WTC11 (cell line): ENCODE measurements at regions not wholly inside any gene's neighbourhood (a gene's known extent, or its start where the extent isn't known, plus 50 kb on each side); places are given as distances from the start of the nearest gene placed in this dataset.

Source experiments
- ATAC-seq: fragments of 200-7000 bp; cut with Tn5 transposase; 2 replicates; pipeline ENCODE4 v1.10.0; 2021; ENCODE audit warnings: mild to moderate bottlenecking, moderate library complexity
- CTCF ChIA-PET: fragments of 300-600 bp; sonication (Branson Sonifier 250); formaldehyde crosslinking; loops from one replicate; lab custom pipeline; 2021; ENCODE audit warnings: antibody characterized with exemption; lab: Charles Lee
- POLR2A ChIA-PET: fragments of 350-600 bp; sonication (Branson Sonifier 250); formaldehyde crosslinking; loops from one replicate; lab custom pipeline; 2021; ENCODE audit warnings: antibody characterized with exemption; lab: Charles Lee
- DNase-seq: peaks from one replicate; pipeline ENCODE4 v3.0.0; 2021; ENCODE audit warnings: low spot score
- H3K27ac Mint-ChIP-seq: 2 replicates; pipeline ENCODE4 v1.8.0; 2021; ENCODE audit warnings: mixed read lengths
- H3K27me3 Mint-ChIP-seq: 2 replicates; pipeline ENCODE4 v1.8.0; 2021; ENCODE audit warnings: low read depth, mild to moderate bottlenecking, moderate library complexity, mixed read lengths
- H3K36me3 Mint-ChIP-seq: 2 replicates; pipeline ENCODE4 v1.8.0; 2021; ENCODE audit warnings: mixed read lengths
- H3K4me1 Mint-ChIP-seq: 2 replicates; pipeline ENCODE4 v1.8.0; 2022; ENCODE audit warnings: mixed read lengths
- H3K4me3 Mint-ChIP-seq: 2 replicates; pipeline ENCODE4 v1.8.0; 2021; ENCODE audit warnings: mild to moderate bottlenecking, moderate library complexity, mixed read lengths
- H3K9me3 Mint-ChIP-seq: 2 replicates; pipeline ENCODE4 v1.8.0; 2021; ENCODE audit warnings: mixed read lengths
- ATF3 ChIP-seq: sonication (generic); formaldehyde crosslinking; conservative IDR thresholded peaks from 2 replicates; pipeline ENCODE4 v1.8.1; 2022; ENCODE audit warnings: mild to moderate bottlenecking, missing genetic modification reagents
- MYBL2 ChIP-seq: sonication (generic); formaldehyde crosslinking; IDR thresholded peaks from 2 replicates; pipeline ENCODE4 v1.8.1; 2023; ENCODE audit warnings: mild to moderate bottlenecking, moderate library complexity, missing genetic modification reagents
- ZSCAN18 ChIP-seq: fragments of 250-450 bp; sonication (Bioruptor Pico); IDR thresholded peaks from 2 replicates; pipeline ENCODE4 v2.1.2; 2022; ENCODE audit warnings: mild to moderate bottlenecking, moderate library complexity
- TF ChIP-seq, protein P1 (sequence below): sonication (generic); formaldehyde crosslinking; IDR thresholded peaks from 2 replicates; pipeline ENCODE4 v1.8.1; 2023; ENCODE audit warnings: mild to moderate bottlenecking, missing genetic modification reagents, borderline replicate concordance
- TF ChIP-seq, protein P2 (sequence below): sonication (generic); formaldehyde crosslinking; IDR thresholded peaks from 2 replicates; pipeline ENCODE4 v1.8.0; 2023; ENCODE audit warnings: mild to moderate bottlenecking, missing genetic modification reagents
- TF ChIP-seq, protein P3 (sequence below): fragments of 250-450 bp; sonication (Bioruptor Pico); conservative IDR thresholded peaks from 2 replicates; pipeline ENCODE4 v1.9.0; 2021; ENCODE audit warnings: mild to moderate bottlenecking
- TF ChIP-seq, protein P4 (sequence below): sonication (generic); formaldehyde crosslinking; IDR thresholded peaks from 2 replicates; pipeline ENCODE4 v1.8.1; 2022; ENCODE audit warnings: mild to moderate bottlenecking, missing genetic modification reagents, moderate library complexity, borderline replicate concordance

DNA sequence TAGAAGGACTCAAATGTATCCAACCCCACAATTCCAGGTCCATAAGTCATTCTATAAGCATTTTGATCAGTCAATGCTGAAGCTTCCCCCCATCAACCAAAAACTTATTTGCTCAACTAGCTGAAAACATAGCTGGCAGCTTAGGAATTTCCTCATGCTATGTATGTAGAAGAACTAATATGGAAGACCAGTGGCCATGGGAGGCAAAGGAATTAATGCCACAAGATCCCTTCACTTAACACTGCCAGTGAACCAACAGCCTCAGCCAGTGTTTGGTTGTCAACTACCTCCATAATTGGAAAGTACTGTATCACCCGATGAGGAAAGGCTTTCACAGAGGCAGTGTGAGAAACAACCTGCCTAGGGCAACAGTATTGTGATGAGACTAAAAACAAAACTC lies 105.4 kb downstream of the ZNF429 start (continued):
- TF ChIP-seq, protein P1, sequence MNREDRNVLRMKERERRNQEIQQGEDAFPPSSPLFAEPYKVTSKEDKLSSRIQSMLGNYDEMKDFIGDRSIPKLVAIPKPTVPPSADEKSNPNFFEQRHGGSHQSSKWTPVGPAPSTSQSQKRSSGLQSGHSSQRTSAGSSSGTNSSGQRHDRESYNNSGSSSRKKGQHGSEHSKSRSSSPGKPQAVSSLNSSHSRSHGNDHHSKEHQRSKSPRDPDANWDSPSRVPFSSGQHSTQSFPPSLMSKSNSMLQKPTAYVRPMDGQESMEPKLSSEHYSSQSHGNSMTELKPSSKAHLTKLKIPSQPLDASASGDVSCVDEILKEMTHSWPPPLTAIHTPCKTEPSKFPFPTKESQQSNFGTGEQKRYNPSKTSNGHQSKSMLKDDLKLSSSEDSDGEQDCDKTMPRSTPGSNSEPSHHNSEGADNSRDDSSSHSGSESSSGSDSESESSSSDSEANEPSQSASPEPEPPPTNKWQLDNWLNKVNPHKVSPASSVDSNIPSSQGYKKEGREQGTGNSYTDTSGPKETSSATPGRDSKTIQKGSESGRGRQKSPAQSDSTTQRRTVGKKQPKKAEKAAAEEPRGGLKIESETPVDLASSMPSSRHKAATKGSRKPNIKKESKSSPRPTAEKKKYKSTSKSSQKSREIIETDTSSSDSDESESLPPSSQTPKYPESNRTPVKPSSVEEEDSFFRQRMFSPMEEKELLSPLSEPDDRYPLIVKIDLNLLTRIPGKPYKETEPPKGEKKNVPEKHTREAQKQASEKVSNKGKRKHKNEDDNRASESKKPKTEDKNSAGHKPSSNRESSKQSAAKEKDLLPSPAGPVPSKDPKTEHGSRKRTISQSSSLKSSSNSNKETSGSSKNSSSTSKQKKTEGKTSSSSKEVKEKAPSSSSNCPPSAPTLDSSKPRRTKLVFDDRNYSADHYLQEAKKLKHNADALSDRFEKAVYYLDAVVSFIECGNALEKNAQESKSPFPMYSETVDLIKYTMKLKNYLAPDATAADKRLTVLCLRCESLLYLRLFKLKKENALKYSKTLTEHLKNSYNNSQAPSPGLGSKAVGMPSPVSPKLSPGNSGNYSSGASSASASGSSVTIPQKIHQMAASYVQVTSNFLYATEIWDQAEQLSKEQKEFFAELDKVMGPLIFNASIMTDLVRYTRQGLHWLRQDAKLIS (CRISPR knock-in tag) = no peak

- H3K4me1 Mint-ChIP-seq = 0 out of 2 replicates have a peak, but pooled peaks cover 2% of the 10 kb centered on the region
- CTCF ChIA-PET = no interaction called here
Observed at GRCh38 chr19:21610341-21610740, 104.9 kb downstream of the ZNF429 start.

More at GRCh38 chr19:21610341-21610740, 104.9 kb downstream of the ZNF429 start:
- peaks cover 53% of the 10 kb centered on the region for H3K36me3 Mint-ChIP-seq
- no peak for TF ChIP-seq ZSCAN18 (CRISPR knock-in tag)
- TF ChIP-seq MYBL2 (CRISPR knock-in tag) = no peak
- TF ChIP-seq, protein P2, sequence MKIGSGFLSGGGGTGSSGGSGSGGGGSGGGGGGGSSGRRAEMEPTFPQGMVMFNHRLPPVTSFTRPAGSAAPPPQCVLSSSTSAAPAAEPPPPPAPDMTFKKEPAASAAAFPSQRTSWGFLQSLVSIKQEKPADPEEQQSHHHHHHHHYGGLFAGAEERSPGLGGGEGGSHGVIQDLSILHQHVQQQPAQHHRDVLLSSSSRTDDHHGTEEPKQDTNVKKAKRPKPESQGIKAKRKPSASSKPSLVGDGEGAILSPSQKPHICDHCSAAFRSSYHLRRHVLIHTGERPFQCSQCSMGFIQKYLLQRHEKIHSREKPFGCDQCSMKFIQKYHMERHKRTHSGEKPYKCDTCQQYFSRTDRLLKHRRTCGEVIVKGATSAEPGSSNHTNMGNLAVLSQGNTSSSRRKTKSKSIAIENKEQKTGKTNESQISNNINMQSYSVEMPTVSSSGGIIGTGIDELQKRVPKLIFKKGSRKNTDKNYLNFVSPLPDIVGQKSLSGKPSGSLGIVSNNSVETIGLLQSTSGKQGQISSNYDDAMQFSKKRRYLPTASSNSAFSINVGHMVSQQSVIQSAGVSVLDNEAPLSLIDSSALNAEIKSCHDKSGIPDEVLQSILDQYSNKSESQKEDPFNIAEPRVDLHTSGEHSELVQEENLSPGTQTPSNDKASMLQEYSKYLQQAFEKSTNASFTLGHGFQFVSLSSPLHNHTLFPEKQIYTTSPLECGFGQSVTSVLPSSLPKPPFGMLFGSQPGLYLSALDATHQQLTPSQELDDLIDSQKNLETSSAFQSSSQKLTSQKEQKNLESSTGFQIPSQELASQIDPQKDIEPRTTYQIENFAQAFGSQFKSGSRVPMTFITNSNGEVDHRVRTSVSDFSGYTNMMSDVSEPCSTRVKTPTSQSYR (CRISPR knock-in tag) = no peak
- TF ChIP-seq, protein P3, sequence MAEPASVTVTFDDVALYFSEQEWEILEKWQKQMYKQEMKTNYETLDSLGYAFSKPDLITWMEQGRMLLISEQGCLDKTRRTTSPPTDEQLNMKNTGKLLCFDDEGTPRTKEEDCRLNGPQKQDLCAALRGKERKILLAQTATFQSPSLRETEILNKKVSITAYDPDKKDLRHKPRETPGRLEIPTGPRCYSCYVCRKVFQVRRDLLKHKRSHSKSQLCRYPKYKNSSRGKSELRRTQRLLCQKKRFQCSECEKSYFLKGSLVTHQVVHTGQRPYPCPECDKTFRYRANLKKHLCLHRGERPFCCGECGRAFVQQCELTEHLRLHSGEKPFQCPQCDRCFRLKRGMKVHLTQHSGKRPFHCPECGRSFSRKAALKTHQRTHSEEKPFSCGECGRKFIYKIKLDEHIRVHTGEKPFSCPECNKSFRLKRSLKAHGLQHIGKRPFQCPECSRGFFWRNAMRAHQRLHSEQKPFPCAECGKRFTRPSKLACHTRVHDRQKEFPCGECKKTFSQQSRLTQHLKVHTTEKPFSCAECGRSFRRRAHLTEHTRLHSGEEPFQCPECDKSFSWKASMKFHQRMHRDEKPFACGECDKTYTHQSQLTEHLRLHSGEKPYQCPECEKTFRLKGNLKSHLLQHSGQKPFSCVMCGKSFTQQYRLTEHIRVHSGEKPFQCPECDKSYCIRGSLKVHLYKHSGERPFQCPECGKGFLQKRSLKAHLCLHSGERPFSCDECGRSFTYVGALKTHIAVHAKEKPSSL (CRISPR knock-in tag) = no peak
- TF ChIP-seq, protein P4, sequence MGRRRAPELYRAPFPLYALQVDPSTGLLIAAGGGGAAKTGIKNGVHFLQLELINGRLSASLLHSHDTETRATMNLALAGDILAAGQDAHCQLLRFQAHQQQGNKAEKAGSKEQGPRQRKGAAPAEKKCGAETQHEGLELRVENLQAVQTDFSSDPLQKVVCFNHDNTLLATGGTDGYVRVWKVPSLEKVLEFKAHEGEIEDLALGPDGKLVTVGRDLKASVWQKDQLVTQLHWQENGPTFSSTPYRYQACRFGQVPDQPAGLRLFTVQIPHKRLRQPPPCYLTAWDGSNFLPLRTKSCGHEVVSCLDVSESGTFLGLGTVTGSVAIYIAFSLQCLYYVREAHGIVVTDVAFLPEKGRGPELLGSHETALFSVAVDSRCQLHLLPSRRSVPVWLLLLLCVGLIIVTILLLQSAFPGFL (CRISPR knock-in tag) = no peak
- TF ChIP-seq ATF3 (CRISPR knock-in tag) = no peak
- TF ChIP-seq, all 79 proteins: peak for 0
- Mint-ChIP-seq H3K9me3 (peaks cover 68% of the 10 kb centered on the region), H3K27me3 (peaks cover 21% of the 10 kb centered on the region), H3K27ac (no peak overlapping the region), H3K4me3 (no peak overlapping the region)
- POLR2A ChIA-PET = no interaction called here
- DNase-seq (no peak), ATAC-seq (no peak)
